ENCODE measurements at regions not wholly inside any gene's neighbourhood (a gene's known extent, or its start where the extent isn't known, plus 50 kb on each side); places are given as distances from the start of the nearest gene placed in this dataset.

GRCh38 chr3:148128136-148128535 lies 569.6 kb upstream of the AGTR1 start:
- Histone ChIP-seq H3K4me3 (no peak overlapping the region), H3K27ac (no peak overlapping the region), H3K9me3 (no peaks in the 10 kb centered on the region), H3K4me1 (no peaks in the 10 kb centered on the region), H3K27me3 (no peaks in the 10 kb centered on the region), H3K36me3 (no peaks in the 10 kb centered on the region)
- intact Hi-C loops (cut with DNase I), result no loop called here
- no peak for DNase-seq
- TF ChIP-seq POLR2A (IDR thresholded peaks at IDR 0.05), result no peak
- TF ChIP-seq CTCF (IDR thresholded peaks at IDR 0.05), result no peak
- 55 to 57% methylated on average over 3 of the region's 3 CpGs for WGBS, 2 donors

- intact Hi-C loops (cut with DNase I), result no loop called here
- no peak for DNase-seq
- Histone ChIP-seq H3K27me3 (no peaks in the 10 kb centered on the region), H3K36me3 (no peaks in the 10 kb centered on the region), H3K27ac (no peak overlapping the region), H3K9me3 (no peaks in the 10 kb centered on the region), H3K4me3 (no peak overlapping the region), H3K4me1 (no peaks in the 10 kb centered on the region)
- 75 to 94% methylated on average over 1 to 2 of the region's 3 CpGs for WGBS, 2 donors
- TF ChIP-seq CTCF (IDR thresholded peaks at IDR 0.05) (no peak), POLR2A (IDR thresholded peaks at IDR 0.05) (no peak)
Observed at GRCh38 chr3:148131990-148132638, 565.6 kb upstream of the AGTR1 start.

GRCh38 chr3:148136816-148137215 lies 560.9 kb upstream of the AGTR1 start:
- Histone ChIP-seq H3K27me3 (no peaks in the 10 kb centered on the region), H3K36me3 (no peaks in the 10 kb centered on the region), H3K4me3 (no peak overlapping the region), H3K9me3 (no peaks in the 10 kb centered on the region), H3K27ac (no peak overlapping the region), H3K4me1 (no peaks in the 10 kb centered on the region)
- no peak for DNase-seq
- intact Hi-C loops (cut with DNase I), result no loop called here
- no peak for TF ChIP-seq POLR2A (IDR thresholded peaks at IDR 0.05)
- no peak for TF ChIP-seq CTCF (IDR thresholded peaks at IDR 0.05)

- intact Hi-C loops (cut with DNase I), result no loop called here
- Histone ChIP-seq H3K36me3 (no peaks in the 10 kb centered on the region), H3K27me3 (no peaks in the 10 kb centered on the region), H3K4me3 (no peak overlapping the region), H3K27ac (no peak overlapping the region), H3K9me3 (no peaks in the 10 kb centered on the region), H3K4me1 (no peaks in the 10 kb centered on the region)
- WGBS, 2 donors, result 39 to 40% methylated on average over 2 of the region's 2 CpGs
- TF ChIP-seq POLR2A (IDR thresholded peaks at IDR 0.05) (no peak), CTCF (IDR thresholded peaks at IDR 0.05) (no peak)
- no peak for DNase-seq
Observed at GRCh38 chr3:148146241-148146640, 551.5 kb upstream of the AGTR1 start.

GRCh38 chr3:148146947-148147826 lies 550.5 kb upstream of the AGTR1 start:
- 24 to 29% methylated on average over 2 of the region's 2 CpGs for WGBS, 2 donors
- TF ChIP-seq POLR2A (IDR thresholded peaks at IDR 0.05) (no peak), CTCF (IDR thresholded peaks at IDR 0.05) (no peak)
- H3K9me3 ChIP-seq, result no peaks in the 10 kb centered on the region
- no peaks in the 10 kb centered on the region for H3K27me3 ChIP-seq
- no peak overlapping the region for H3K4me3 ChIP-seq
- H3K27ac ChIP-seq, result no peak overlapping the region
- intact Hi-C loops (cut with DNase I), result no loop called here
- H3K36me3 ChIP-seq, result no peaks in the 10 kb centered on the region
- no peaks in the 10 kb centered on the region for H3K4me1 ChIP-seq
- DNase-seq, result no peak

Data from esophagus squamous epithelium (tissue), 5 donors.